GM18507 (cell line): ENCODE measurements at regions not wholly inside any gene's neighbourhood (a gene's known extent, or its start where the extent isn't known, plus 50 kb on each side); places are given as distances from the start of the nearest gene placed in this dataset.
"Not testable (repeated sequence)": the region's sequence is repeated elsewhere in the genome, so short reads cannot be mapped to it uniquely, and the experiment has no call there.

Source experiments
- DNase-seq: peaks from one replicate; pipeline ENCODE4 v3.0.0; 2011; ENCODE audit warnings: low read depth; ENCODE audit not compliant: insufficient read length; ENCODE audit errors: extremely low spot score
- FAIRE-seq: peaks from 2 replicates; lab custom pipeline; 2011; peaks lifted over from hg19 to GRCh38; lab: Jason Lieb, UNC

DNA sequence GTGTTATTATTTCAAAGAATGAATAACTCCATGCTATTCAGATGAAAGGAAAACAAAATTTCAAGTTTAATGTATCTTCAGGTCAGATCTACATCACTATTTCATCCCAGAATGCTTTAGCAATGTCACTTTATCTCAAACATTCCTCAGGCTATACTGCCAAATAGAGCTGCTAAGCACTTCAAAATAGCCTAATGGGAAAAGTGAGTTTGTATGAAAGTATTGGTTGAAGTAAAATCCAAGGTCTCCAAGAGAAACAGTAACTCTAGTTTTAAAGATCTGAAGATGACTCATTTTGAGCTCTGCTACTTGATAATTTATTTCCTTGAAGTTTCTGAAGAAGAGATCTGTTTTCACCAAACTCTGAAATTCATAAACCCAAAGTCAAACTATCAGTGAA lies 466.2 kb upstream of the FOXG1 start:
- no peak for DNase-seq
- no peak for FAIRE-seq

DNA sequence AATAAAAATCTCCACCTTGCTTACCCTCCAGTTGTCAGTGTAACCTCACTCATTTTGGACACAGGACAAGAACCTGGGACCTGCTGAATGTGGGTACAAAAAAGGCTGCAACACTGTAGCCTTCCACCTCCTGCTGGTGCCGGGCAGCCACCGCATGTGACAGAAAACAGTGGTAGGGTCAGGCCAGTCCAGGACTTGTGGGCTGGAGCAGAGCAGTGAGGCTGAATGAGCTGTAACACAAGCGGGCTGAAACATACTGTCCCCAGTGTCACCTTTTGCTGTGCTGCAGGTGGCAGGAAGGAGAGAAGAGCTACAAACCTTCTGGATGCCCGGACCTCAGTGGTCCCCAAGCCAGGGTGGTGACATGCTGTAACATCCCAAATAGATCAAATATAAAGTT lies 465.4 kb upstream of the FOXG1 start:
- DNase-seq (no peak), FAIRE-seq (no peak)

DNA sequence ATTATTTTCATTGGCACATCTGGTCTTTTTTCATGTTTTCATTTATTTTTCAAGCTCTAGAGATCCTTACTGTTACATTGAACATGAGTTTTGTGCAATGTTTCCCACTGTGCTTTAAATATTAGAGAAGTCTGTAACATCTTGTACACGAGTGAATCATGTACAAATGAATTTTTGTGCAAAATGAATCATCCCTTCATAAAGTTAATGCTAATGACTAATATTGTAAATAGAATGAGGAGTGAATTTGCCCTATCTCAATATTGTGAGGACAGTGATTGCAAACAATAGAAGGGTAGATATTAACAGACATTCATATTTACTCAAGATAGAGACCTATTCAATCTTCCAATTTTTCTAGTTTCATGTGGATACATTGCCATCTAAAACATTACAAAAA lies 463.3 kb upstream of the FOXG1 start:
- DNase-seq (no peak), FAIRE-seq (no peak)

DNA sequence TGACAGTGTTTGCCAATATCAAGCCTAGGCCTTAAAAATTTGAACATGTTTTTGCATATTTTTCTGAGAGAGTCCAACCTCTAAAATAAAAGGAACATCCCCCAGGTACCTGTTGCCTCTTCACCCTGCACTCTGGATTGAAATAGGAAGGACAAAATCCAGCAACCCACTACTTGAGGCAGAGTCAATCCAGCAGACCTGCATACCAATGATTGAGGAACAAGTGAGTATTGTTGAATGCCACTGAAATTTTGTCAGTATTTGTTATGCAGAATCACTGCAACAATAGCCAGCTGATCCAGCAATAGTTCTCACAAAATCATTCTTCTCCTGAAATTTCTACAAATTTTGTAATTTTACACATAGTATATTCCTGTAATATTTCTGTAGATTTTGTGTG lies 460.6 kb upstream of the FOXG1 start:
- DNase-seq (no peak), FAIRE-seq (no peak)

DNA sequence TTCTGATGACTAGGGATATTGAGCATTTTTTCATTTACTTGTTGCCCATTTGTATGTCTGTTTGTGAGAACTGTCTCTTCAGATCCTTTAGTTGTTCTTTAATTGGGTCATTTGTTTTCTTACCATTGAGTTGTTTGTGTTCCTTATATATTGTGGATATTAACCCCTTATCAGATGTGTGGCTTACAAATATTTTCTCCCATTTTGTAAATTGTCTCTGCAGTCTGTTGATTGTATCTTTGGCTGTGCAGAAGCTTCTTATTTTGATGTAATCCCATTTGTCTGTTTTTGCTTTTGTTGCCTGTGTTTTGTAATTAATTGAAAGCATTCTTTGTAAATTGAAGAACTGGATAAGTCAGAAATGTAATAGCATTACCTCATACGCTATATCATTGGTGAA lies 459.1 kb upstream of the FOXG1 start:
- no peak for FAIRE-seq
- DNase-seq, result no peak

DNA sequence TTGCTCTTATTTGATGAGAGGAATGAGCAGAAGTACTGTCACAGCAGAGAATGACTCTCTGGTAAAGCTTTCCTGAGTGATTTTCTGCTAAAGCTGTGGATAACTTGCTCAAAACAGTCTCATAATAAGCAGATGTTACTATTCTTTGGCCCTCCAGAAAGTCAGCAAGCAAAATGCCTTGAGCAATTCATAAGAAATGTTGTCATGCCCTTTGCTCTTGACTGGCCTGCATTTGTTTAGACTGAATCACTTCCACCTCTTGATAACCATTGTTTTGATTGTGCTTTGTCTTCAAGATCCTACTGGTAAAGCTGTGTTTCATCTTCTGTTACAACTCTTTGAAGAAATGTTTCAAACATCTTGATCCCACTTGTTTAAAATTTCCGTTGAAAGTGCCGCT lies 457.9 kb upstream of the FOXG1 start:
- DNase-seq, result no peak
- FAIRE-seq, result no peak

DNA sequence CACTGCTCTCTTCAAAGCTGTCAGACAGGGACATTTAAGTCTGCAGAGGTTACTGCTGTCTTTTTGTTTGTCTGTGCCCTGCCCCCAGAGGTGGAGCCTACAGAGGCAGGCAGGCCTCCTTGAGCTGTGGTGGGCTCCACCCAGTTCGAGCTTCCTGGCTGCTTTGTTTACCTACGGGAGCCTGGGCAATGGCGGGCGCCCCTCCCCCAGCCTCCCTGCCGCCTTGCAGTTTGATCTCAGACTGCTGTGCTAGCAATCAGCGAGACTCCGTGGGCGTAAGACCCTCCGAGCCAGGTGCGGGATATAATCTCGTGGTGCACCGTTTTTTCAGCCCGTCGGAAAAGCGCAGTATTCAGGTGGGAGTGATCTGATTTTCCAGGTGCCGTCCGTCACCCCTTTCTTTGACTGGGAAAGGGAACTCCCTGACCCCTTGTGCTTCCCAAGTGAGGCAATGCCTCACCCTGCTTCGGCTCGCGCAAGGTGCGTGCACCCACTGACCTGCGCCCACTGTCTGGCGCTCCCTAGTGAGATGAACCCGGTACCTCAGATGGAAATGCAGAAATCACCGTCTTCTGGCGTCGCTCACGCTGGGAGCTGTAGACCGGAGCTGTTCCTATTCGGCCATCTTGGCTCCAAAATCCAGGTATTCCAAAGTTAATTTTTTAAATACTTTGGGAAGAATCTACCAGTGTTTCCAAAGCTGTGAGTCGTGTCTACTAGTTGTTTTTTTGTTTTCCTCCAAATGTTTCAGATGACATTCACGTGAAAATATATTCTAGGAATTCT lies 448.5 kb upstream of the FOXG1 start:
- not testable (repeated sequence) for FAIRE-seq, DNase-seq

DNA sequence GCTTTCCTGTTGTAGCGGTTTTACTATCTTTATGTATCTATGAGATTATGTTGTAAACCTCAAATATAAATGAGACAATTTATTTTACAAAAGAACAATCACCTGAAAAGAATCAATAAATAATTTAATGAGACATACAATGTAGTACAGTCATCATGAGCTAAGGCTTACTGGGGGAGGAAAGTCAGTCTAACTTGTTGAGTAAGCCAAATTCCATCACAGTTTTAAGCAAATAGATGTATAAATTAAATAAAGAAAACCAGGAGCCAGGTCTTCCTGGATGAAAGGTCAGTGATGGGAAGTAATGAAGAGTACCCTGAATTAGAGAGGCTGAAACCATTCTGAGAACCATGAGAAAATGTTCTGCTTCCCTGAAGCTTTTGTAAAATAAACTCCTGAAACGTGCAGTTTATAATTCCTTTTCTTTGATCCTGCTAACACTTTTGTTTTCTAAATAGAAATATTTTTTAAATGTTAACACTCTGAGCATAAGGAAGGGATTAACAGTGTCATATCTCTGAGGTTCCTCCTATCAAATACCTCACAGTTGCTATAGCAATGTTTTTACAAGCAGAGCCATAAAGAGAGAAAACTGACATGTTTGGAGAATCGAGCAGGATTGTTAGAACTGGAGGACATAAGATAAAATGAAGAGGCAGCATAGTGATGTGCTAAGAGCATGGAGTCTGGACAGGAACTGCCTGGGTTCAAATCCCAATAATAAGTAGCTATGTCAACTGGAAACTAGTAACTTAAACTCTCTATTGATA lies 444.9 kb upstream of the FOXG1 start:
- no peak for FAIRE-seq
- no peak for DNase-seq

DNA sequence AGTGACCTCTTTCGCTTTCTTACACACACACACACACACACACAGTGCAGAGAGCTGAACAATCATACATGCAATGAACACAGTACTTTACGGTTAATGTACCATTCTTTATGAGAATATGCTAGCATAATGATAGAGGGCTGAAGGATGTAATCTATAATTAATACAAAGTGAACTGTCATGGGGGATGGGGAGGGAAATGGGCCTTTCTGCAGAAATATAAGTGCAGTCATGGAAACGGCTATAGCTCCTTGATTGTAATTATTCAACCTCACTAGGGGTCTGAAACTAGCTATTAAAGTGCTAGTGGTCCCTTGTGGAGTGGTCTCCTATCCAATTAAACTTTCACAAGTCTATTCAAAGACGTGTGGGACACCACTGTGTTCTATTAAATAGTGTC lies 443.2 kb upstream of the FOXG1 start:
- FAIRE-seq (no peak), DNase-seq (no peak)

DNA sequence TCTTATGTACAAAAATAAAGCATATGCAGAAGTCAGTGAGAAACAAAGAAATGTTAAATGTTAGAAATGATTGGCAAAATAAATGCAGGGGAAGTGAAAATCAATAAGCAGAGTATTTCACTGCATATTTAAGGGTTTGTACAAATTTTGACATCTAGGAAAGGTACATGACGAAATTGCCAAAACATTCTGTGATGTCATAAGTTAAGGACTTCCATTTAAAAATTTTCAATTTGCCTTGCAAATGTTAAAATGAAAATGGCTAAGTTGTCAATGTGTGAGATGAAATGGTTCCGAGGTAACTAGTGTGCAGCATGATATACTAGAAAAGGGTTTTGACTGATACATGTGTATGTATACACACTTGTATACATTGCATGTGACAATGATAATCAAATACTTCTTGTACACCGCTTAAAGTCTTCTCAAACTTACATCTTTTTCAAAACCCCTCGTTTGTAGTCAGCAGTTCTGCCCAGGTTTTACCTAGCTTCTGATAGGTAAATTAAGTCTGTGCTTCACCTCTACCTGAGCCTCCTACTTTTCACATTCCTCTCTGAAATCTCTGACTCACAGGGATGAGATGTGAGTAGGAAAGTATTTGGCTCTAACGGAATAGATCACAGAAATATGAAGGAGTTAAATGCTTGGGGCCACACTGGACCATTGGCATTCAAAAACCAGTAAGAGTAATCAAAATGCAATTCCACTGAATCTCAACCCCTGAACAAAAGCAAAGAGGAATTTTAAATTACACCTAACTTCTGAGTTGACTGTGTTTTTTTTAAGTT lies 442.4 kb upstream of the FOXG1 start:
- FAIRE-seq, result no peak

DNA sequence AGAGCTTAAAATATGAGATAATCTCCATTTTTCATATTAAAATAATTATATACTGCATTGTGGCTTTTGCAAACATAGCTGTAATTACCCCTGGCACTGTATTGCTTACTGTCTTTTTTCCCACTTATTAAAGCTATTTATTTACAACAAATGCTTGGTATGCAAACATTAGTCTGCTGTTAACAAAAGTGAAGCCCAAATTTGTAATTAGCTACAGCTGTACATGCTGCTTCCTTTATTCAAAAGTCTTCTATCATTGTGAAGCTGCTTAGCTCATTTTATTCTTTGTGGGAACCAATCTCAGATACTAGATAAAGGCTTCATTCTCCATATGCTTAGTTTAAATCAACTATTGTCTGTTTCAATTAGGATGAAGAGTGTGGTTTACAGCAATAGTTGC lies 425.8 kb upstream of the FOXG1 start:
- no peak for FAIRE-seq

More for the DNA sequence above, 442.4 kb upstream of the FOXG1 start:
- DNase-seq, result no peak

DNA sequence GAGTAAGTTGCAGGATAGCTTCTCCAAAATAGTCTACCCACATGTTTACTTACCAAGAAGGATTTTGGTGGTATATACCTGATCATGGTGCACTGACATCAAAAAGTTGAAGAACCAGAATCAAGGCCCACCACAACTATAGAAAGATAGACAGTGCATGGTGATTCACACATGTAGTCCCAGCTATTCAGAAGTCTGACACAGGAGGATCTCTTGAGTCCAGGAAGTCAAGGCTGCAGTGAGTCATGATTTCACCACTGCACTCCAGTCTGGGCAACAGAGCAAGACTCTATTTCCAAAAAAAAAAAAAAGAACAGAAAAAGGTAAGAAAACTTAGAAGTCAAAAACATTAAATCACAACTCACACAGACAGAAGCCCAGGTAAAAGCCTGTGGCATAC lies 422.2 kb upstream of the FOXG1 start:
- DNase-seq, result no peak
- no peak for FAIRE-seq

More for the DNA sequence above, 425.8 kb upstream of the FOXG1 start:
- no peak for DNase-seq

DNA sequence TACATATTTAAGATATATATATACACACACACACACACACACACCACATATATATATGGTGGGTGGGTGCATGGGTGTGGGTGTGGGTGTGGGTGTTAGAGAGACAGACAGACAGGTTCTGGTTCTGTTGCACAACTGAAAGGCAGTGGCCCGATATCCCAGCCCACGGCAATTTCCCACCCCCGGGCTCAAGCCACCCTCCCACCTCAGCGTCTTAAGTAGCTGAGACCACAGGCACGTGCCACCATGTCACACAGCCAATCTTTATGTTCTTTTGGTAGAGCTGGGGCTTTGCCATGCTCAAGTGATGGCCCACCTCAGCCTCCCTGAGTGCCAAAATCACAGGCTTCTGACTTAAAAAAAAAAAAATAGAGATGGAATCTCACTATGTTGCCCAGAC lies 417.8 kb upstream of the FOXG1 start:
- FAIRE-seq (no peak), DNase-seq (no peak)

DNA sequence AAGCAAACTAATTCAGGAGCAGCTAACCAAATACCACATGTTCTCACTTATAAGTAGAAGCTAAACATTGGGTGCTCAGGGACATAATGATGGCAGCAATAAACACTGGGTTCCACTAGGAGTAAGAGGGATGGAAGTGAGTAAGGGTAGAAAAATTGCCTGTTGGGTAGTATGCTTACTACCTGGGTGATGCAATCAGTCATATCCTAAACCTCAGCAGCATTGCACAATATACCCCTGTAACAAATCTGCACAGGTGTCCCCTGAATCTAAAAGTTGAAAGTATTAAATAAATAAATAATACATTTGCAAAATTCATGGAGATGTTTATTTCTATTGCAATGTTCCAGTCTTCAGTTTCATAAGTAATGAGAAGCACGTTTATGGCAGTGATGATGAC lies 409.8 kb upstream of the FOXG1 start:
- no peak for FAIRE-seq

DNA sequence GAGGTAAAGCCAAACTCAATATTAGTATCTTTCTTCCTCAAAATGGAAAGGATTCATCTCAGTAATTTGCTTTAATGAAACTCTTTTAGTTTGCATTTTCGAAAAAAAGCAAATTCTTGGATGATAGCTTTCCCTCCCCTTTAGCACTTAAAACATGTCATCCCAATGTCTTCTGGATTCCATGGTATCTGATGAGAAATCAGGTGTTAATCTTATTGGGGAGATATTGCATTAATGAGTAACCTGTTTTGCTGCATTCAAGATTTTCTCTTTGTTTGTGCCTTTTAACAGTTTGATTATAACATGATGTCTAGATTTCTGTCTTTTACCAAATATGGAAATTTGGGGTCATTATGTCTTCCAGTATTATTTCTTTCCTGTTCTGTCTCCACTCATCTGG lies 405.1 kb upstream of the FOXG1 start:
- no peak for DNase-seq
- no peak for FAIRE-seq

More for the DNA sequence above, 409.8 kb upstream of the FOXG1 start:
- no peak for DNase-seq

DNA sequence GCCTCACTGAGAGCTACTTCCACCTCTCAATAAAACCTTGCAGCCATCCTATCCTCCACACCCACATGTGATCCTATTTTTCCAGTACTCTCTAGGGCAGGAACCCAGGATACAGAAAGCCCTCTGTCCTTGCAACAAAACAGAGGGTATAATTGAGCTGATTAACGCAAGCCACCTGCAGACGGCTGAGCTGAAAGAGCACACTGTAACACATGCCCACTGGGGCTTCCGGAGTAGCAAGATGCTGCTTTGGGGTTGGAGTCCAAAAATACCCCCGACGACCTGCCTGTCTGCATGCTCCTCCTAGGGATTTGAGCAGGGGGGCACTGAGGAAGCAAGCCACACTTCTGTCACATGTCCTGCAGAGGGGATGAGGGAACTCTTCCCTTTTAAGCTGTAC lies 401.1 kb upstream of the FOXG1 start:
- FAIRE-seq, result no peak

DNA sequence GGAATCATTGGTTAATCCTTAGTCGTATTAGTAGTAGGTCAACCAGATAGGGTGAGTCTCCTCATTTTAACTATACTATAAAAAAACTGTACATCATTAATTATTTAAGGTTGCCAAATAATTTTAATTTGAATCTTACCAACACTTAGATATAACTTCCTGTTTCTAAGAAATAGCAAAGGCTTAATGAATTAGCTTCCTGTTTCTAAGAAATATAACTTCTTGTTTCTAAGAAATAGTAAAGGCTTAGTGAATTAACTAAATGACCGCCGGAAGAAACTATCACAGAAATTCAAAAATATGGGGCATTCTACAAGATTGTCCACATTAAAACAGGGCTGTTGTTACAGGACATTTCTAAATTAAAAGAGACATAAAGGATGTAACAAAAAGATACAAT lies 392.9 kb upstream of the FOXG1 start:
- DNase-seq, result no peak
- no peak for FAIRE-seq

More for the DNA sequence above, 401.1 kb upstream of the FOXG1 start:
- DNase-seq, result no peak

DNA sequence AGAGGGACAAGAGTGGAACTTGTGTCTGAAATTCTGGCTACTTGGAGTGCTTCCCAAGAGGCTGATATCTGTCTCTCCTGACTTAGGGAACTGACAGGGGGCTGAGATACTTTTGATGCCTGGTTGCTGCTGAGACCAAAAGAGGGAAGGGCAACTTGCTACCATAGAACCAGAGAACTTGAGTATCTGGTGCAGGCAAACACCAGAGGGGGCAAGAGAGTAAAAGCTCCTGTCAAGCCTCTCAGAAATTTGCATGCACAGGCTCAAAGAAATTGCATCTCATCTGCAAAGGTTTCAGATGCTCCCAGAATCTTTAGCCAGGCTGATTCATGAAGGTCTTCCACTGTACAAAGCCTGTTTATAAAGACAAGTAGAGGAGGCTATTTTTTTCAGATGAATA lies 391.3 kb upstream of the FOXG1 start:
- DNase-seq, result no peak

DNA sequence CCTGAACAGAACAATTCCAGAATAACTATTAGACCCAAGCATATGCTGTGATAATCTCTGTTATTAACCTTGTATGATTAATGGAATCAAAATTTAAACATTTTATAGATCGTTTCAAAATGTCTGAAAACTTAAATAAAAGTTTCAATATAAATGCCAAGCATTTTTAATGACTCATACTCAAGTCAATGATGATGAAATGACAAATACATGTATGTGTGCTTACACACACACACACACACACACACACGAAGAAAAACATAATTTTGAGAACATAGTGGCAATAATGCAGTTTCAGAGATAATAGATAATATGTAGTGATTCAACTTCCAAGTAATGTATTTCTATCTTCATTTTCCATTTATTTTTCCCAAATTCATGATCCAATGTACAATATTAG lies 384.9 kb upstream of the FOXG1 start:
- FAIRE-seq, result no peak
- DNase-seq, result no peak

More for the DNA sequence above, 391.3 kb upstream of the FOXG1 start:
- FAIRE-seq, result no peak

DNA sequence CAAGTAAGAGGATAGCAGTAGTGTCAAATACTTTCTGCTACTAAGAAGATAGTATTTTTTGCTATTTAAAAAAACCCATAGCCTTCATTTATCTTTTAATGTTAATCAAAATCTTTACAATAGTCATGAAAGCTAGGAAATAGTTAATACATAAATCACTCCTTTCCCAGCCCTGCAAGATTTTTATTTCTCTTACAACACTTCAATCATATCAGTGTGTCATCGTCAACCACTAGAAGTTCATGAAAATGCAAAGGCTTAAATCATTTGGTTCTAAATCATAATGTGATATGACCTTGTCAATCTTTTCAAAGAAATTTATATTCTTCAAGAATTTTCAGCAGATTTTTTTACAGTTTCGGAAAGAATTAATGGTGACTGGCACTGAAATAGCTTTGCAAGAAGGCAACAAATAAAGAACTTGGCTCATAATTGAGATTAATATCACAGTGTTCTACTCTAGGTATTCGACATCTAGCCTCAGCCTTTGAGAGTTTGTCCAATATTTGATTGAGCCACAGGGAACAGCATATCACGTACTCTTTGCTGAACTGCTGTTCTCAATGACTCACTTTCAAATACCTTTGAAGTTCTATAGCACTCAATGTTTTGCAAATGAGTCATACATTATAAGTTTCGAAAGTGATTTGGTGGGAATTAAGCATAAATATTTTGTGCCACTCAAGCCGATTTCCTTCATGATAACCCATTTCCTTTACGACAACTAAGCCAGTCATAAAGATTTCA lies 384.0 kb upstream of the FOXG1 start:
- no peak for DNase-seq
- no peak for FAIRE-seq
